ENCODE measurements at regions not wholly inside any gene's neighbourhood (a gene's known extent, or its start where the extent isn't known, plus 50 kb on each side); places are given as distances from the start of the nearest gene placed in this dataset.
"Not testable (repeated sequence)": the region's sequence is repeated elsewhere in the genome, so short reads cannot be mapped to it uniquely, and the experiment has no call there.

GRCh38 chr15:21721115-21721514, 156.4 kb downstream of the POTEB start:
- TF ChIP-seq, protein P1, sequence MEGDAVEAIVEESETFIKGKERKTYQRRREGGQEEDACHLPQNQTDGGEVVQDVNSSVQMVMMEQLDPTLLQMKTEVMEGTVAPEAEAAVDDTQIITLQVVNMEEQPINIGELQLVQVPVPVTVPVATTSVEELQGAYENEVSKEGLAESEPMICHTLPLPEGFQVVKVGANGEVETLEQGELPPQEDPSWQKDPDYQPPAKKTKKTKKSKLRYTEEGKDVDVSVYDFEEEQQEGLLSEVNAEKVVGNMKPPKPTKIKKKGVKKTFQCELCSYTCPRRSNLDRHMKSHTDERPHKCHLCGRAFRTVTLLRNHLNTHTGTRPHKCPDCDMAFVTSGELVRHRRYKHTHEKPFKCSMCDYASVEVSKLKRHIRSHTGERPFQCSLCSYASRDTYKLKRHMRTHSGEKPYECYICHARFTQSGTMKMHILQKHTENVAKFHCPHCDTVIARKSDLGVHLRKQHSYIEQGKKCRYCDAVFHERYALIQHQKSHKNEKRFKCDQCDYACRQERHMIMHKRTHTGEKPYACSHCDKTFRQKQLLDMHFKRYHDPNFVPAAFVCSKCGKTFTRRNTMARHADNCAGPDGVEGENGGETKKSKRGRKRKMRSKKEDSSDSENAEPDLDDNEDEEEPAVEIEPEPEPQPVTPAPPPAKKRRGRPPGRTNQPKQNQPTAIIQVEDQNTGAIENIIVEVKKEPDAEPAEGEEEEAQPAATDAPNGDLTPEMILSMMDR (conservative IDR thresholded peaks at IDR 0.05; ENCODE audit: low read depth, low read length), result not testable (repeated sequence)
- not testable (repeated sequence) for TF ChIP-seq EZH2 (IDR thresholded peaks at IDR 0.05; ENCODE audit: low read length, unreplicated experiment)

Data from PC-3 (cell line).